AG09319 (cell line): ENCODE measurements at regions not wholly inside any gene's neighbourhood (a gene's known extent, or its start where the extent isn't known, plus 50 kb on each side); places are given as distances from the start of the nearest gene placed in this dataset.

ENCODE experiments used
- DNase-seq: peaks from one replicate; pipeline ENCODE4 v3.0.0-alpha.2; 2010; ENCODE audit warnings: low read depth; ENCODE audit errors: extremely low read depth
- CTCF ChIP-seq: IDR thresholded peaks from 2 replicates; pipeline ENCODE4 v1.5.1; 2011; ENCODE audit warnings: low read depth, mild to moderate bottlenecking, inconsistent platforms, low read length, moderate library complexity

DNA sequence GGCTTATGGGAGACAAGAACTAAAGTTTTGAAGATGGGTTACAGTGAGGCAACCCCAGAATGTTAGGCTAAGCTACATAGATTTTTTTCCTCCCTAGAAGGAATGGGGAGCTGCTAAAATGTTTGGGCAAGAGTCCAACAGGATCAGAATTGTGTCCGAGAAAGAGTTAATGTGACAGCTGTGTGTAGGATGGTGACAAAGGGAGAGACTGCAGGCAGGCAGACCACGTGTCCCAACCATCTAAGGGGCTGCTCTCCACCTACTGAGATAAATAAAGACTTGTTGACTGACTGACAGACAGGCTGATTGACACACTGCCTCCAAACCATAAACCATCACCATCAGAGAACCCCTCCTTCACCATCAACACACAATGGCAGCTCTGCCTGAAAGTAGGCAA, 133.7 kb upstream of the CTTNBP2NL start:
- no peak for TF ChIP-seq CTCF
- DNase-seq = no peak

GRCh38 chr1:112263042-112263441, 133.0 kb upstream of the CTTNBP2NL start:
- no peak for DNase-seq
- no peak for TF ChIP-seq CTCF

GRCh38 chr1:112263453-112263852, 132.6 kb upstream of the CTTNBP2NL start:
- TF ChIP-seq CTCF = no peak
- DNase-seq = no peak

GRCh38 chr1:112264010-112264409, 132.0 kb upstream of the CTTNBP2NL start:
- TF ChIP-seq CTCF = no peak
- no peak for DNase-seq

- TF ChIP-seq CTCF = no peak
- no peak for DNase-seq
These were observed 131.5 kb upstream of the CTTNBP2NL start for GRCh38 chr1:112264553-112264952.

DNA sequence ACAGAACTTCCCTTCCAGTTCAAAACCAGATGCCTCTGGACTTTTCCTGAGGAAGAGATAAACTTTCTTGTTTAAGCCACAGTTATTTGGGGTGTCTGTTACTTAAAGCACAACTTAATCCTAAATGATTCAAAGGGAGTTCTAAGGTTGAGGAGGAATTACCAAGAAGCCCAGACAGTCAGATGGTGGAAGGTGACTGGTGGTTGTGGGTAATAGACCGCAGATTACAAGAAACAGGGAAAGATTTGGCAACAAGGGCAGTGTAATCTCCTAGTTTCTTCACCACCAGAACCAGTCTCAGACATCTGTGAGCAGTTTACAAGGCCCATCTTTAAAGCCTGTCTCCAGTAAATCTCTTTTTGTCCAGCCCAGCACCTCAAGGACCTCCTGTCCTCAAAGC, 130.1 kb upstream of the CTTNBP2NL start:
- no peak for DNase-seq

GRCh38 chr1:112267206-112267605, 128.8 kb upstream of the CTTNBP2NL start:
- no peak for TF ChIP-seq CTCF
- no peak for DNase-seq

More for the DNA sequence above, 130.1 kb upstream of the CTTNBP2NL start:
- TF ChIP-seq CTCF = no peak
